GM13977 (cell line): ENCODE measurements at regions not wholly inside any gene's neighbourhood (a gene's known extent, or its start where the extent isn't known, plus 50 kb on each side); places are given as distances from the start of the nearest gene placed in this dataset.

Experiments
- DNase-seq: peaks from one replicate; pipeline ENCODE4 v3.0.0; 2012; ENCODE audit warnings: low spot score
- in situ Hi-C: fragments of 300-500 bp; cut with MboI; formaldehyde crosslinking; loops from one replicate; pipeline ENCODE4 v1.12.0; 2022; ENCODE audit warnings: low sequenced_read_pairs, low pct_unique_long_range_greater_than_20kb, mixed read lengths, inconsistent platforms; ENCODE audit not compliant: unreplicated experiment
- TF ChIP-seq, protein P1 (sequence below): IDR thresholded peaks from 2 replicates; pipeline ENCODE4 v1.5.1; 2012; ENCODE audit warnings: mild to moderate bottlenecking, control low read depth; ENCODE audit not compliant: insufficient read depth; ENCODE audit errors: extremely low read depth, missing control alignments

DNA sequence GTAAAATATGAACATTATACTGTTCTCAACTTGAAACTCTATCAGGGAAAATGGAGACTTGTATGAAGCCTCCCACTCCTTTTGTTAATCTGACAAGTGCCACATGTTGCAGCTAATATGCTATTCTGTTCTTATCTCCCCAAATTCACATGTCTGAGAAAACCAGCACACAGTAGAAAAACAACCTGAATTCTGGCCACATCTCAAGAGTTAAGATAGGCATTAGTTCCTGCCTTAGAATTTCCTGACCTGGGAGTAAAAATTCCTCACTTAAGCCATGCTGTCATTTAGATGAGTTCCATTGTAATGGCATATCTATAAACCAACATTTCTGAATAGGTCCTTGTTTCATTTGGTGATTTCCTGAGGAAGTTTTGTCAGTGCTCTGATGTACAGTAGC, 1098.5 kb downstream of the EFNB2 start:
- TF ChIP-seq, protein P1, sequence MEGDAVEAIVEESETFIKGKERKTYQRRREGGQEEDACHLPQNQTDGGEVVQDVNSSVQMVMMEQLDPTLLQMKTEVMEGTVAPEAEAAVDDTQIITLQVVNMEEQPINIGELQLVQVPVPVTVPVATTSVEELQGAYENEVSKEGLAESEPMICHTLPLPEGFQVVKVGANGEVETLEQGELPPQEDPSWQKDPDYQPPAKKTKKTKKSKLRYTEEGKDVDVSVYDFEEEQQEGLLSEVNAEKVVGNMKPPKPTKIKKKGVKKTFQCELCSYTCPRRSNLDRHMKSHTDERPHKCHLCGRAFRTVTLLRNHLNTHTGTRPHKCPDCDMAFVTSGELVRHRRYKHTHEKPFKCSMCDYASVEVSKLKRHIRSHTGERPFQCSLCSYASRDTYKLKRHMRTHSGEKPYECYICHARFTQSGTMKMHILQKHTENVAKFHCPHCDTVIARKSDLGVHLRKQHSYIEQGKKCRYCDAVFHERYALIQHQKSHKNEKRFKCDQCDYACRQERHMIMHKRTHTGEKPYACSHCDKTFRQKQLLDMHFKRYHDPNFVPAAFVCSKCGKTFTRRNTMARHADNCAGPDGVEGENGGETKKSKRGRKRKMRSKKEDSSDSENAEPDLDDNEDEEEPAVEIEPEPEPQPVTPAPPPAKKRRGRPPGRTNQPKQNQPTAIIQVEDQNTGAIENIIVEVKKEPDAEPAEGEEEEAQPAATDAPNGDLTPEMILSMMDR: no peak
- in situ Hi-C loops: no loop called here
- DNase-seq: no peak

- TF ChIP-seq, protein P1: no peak
- in situ Hi-C loops: no loop called here
- DNase-seq: no peak
These were observed 1103.0 kb downstream of the EFNB2 start for GRCh38 chr13:105432438-105432837.

GRCh38 chr13:105428811-105429210, 1106.7 kb downstream of the EFNB2 start:
- no peak for DNase-seq
- in situ Hi-C loops: no loop called here
- TF ChIP-seq, protein P1: no peak

GRCh38 chr13:105426441-105426840, 1109.0 kb downstream of the EFNB2 start:
- TF ChIP-seq, protein P1: no peak
- in situ Hi-C loops: no loop called here
- DNase-seq: no peak

DNA sequence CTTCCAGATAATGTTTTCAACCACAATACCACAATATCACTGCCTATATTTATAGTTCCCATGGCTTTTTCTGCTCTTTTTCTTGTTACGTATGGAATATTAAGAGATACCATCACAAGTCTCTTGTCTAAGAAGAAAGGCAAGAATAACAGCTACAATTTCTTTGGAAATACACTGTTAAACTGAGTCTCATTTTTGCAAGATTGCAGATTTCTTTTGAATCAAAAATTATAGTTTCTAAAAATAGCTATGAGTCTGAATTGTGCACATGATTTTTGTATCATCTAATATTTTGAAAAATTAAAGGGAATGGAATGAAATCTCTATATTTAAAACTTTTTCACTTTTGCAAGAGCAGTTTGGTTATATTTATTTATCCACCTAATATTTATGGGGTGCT, 1120.8 kb downstream of the EFNB2 start:
- no peak for DNase-seq
- in situ Hi-C loops: no loop called here
- TF ChIP-seq, protein P1: no peak

DNA sequence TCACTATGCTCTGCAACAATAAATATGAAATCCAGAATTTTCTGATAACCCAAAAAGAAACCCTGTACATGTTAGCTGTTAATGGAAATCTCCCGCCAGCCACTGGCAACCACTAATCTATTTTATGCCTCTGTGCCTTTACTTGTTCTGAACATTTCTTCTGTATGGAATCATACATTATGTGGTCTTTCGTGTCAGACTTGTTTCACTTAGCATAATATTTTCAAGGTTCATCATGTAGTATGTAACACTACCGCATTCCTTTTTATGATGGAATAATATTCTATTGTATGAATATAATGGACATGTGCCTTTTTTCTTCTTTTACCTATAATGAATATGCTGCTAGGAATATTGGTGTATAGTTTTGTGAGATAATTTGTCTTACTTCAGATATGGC, 1123.3 kb downstream of the EFNB2 start:
- TF ChIP-seq, protein P1: no peak
- no peak for DNase-seq
- in situ Hi-C loops: no loop called here

GRCh38 chr13:105410602-105411001, 1124.9 kb downstream of the EFNB2 start:
- DNase-seq: no peak
- TF ChIP-seq, protein P1: peak; percentile 47
- in situ Hi-C loops: no loop called here
